H1 (cell line): ENCODE measurements at regions not wholly inside any gene's neighbourhood (a gene's known extent, or its start where the extent isn't known, plus 50 kb on each side); places are given as distances from the start of the nearest gene placed in this dataset.

Experiments
- CTCF ChIP-seq, 3 experiments: IDR thresholded peaks; 1 replicate in 2 of 3; 2 replicates in 1 of 3; pipeline versions ENCODE4 v1.5.1 to v1.6.1; 2011; ENCODE audit warnings: low read length in 3 of 3, mild to moderate bottlenecking in 3 of 3, inconsistent platforms in 2 of 3, low read depth in 1 of 3, moderate library complexity in 1 of 3; ENCODE audit not compliant: insufficient read depth in 1 of 3; ENCODE audit errors: control extremely low read depth in 1 of 3
- POU5F1 ChIP-seq: IDR thresholded peaks from 2 replicates; pipeline ENCODE4 v1.6.1; 2011; ENCODE audit warnings: low read depth, mild to moderate bottlenecking, low read length, moderate library complexity
- SIRT6 ChIP-seq: IDR thresholded peaks from one replicate; pipeline ENCODE4 v1.7.1; 2012; ENCODE audit warnings: low read length, inconsistent platforms
- SUZ12 ChIP-seq: fragments of 200-600 bp; sonication (generic); IDR thresholded peaks from 2 replicates; pipeline ENCODE4 v1.6.1; 2012; ENCODE audit warnings: mild to moderate bottlenecking, inconsistent platforms, low read length, moderate library complexity, mixed read lengths

- TF ChIP-seq CTCF (IDR thresholded peaks at IDR 0.05; ENCODE audit: control extremely low read depth in 1 of 3, insufficient read depth in 1 of 3, low read depth in 1 of 3, low read length in 3 of 3) (no peak), POU5F1 (0 out of 2 replicates have a peak, but pooled peaks have one; percentile 10), SIRT6 (no peak), SUZ12 (no peak)
Measured at GRCh38 chrX:40157228-40158035, 59.7 kb upstream of the BCOR start (continued).
